HG03432 (cell line): ENCODE measurements at regions not wholly inside any gene's neighbourhood (a gene's known extent, or its start where the extent isn't known, plus 50 kb on each side); places are given as distances from the start of the nearest gene placed in this dataset.
A peak's percentile ranks its signal among the peaks of the same experiment; 100 is the strongest.
"Not testable (repeated sequence)": the region's sequence is repeated elsewhere in the genome, so short reads cannot be mapped to it uniquely, and the experiment has no call there.

Experiments used
- ATAC-seq: cut with Tn5 transposase; IDR thresholded peaks from one replicate; pipeline ENCODE4 v1.9.1; 2021; ENCODE audit warnings: mild to moderate bottlenecking, moderate library complexity; ENCODE audit not compliant: unreplicated experiment

DNA sequence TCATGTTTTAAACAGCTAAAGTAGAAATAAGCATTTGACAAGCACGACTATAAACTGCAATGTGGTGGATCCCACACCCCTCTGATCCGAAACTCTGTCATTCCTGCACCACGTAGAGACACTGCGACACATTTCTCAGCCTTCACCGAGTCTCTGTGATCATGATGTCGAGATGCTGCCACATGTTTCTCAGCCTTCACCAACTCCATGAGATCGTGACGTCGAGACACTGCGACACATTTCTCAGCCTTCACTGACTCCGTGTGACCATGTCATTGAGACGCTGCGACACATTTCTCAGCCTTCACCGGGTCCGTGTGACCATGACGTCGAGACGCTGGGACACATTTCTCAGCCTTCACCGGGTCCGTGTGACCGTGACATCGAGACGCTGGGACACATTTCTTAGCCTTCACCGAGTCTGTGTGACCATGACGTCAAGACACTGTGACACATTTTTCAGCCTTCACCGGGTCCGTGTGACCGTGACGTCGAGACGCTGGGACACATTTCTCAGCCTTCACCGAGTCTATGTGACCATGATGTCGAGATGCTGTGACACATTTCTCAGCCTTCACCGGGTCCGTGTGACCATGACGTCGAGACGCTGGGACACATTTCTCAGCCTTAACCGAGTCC, 143.0 kb downstream of the TTLL2 start:
- ATAC-seq = no peak

DNA sequence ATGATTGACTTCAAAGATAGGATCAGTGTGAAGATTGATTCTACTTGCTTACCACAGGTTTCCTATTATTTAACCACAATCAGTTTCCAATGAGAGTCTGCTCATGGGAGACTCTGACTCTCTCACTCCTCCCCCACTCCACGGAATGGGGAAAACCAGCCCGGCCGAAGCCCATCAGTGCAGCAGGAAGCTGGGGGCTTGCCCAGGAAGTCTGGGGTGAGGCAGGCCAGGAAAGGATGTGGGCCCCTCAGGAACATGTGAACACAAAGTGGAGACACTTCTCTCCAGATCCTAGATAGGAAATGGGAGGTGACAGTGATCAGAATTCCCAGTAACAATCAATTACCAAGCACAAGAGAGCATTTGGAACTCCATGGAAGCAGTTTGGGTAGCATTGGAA, 144.2 kb downstream of the TTLL2 start:
- ATAC-seq = no peak

DNA sequence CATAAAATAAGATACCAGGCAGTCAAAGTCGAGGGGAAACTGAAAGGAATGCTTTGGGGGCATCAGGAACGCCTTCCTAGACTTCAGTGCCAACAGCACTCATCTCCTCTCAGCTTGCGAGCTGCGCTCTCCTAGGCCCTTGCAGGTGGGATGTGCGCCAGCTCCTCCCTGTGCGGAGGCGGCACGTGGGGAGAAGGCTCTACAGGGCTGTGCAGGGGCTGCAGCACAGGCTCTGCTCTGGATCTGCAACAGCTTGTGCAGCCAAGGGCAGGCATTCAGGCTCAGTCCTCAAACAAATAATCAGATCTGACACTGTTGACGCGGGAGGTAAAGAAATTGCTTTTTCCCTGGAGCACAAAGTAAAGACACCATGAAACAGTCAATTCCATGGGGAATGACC, 144.8 kb downstream of the TTLL2 start:
- ATAC-seq = no peak

DNA sequence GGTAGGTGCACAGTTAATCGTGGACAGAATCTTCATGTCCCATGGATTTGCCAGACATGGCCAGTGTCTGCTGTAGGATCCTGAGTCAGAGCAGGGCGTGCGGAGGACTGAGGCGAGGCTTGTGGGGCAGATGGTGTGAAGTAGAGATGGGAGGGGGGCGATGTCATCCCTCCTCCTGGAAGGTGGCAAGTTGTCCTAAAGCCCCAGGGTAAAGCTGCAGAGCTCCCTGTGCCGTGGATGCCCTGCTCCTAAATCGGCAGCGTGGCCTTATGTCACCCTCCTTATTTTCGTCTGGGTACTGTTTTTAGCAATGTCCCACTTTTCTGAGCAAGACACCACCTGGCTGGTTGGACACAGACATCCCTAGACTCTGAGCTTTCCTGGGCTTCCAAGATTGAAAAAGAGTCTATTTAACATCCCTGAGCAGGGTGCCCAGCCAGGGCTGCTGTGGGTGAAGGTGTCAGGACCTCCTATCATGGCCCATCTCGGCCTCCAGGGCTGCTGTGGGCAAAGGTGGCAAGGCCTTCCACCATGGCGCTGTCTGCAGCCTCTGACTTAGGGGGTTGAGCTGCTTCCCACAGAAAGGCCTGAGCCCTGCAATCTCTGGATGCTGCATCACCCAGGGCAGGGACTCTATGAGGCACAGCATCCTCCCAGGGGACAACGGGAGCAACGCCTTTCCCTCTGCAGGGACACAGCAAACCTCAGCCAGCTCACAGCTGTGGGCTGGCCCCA, 145.4 kb downstream of the TTLL2 start:
- no peak for ATAC-seq

DNA sequence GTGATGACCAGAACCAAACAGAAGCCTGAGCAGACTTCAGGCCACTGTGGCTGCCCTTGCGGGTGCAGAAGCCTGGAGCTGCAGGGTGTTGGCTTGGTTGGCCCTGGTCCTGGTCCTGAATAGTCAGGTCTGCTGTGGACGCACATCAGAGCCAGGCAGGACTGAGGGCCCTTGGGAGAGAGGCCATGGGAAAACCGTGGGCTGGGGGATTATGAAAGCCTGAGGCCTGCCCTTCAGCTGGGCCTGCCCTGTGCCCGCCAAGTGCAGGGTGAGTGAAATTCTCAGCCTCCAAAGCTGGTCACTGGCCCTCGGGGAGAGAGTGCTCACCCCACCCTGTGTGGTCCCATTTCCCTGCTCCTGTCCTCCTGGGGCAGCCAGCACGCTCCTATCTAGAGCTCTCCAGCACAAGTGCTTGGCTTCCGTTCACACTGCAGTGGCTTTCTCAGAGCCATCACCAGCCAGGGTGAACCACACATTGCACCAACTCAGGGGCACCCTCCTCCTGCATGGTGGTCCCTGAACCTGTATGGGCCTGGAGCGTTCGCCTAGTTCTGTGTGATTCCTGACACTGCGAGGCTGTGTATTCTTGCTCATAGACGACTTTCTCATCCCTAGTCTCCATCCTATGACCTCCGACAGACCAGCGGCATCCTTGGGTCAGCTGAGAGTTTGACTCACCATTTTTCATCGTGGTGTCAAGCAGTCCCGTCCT, 146.1 kb downstream of the TTLL2 start:
- ATAC-seq = no peak

- ATAC-seq = no peak
These were observed 146.7 kb downstream of the TTLL2 start for GRCh38 chr6:167471548-167471930.

DNA sequence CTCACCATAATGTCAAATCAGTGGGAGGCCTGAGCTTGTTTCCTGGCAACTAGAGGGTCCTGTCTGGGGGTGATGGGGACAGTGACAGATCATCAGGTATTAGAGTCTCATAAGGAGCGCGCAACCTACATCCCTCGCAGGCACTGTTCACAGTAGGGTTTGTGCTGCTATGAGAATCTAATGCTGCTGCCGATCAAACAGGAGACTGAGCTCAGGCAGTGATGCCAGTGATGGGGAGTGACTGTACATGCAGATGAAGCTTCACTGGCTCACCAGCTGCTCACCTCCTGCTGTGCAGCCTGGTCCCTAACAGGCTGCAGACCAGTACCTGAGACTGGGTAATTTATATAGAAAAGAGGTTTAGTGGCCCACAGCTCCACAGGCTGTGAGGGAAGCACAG, 147.3 kb downstream of the TTLL2 start:
- ATAC-seq = no peak

GRCh38 chr6:167472880-167473279, 148.0 kb downstream of the TTLL2 start:
- no peak for ATAC-seq

GRCh38 chr6:167474171-167474570, 149.3 kb downstream of the TTLL2 start:
- ATAC-seq = no peak

DNA sequence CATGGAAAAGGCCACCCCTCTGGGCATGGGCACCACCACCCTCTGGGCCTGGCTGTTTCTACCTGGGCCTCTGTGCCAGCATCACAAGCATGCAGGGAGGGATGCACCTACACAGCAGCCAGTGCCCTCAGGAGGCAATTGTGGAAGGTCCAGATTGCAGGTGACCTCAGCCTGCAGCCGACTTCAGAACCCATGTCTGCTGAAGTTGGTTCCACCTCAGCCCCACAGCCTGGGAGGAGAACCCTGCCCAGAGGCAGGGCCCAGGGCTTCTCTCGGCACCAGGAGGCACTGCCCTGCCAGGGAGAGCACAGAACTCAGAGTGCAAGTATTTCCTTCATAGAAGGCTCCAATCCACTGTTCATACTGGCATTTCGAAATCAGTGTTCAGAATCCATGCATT, 149.8 kb downstream of the TTLL2 start:
- ATAC-seq = no peak

GRCh38 chr6:167475947-167476346, 151.1 kb downstream of the TTLL2 start:
- no peak for ATAC-seq

- no peak for ATAC-seq
These were observed 152.1 kb downstream of the TTLL2 start for GRCh38 chr6:167476844-167477595.

- ATAC-seq = no peak
These were observed 152.8 kb downstream of the TTLL2 start for GRCh38 chr6:167477688-167478087.

DNA sequence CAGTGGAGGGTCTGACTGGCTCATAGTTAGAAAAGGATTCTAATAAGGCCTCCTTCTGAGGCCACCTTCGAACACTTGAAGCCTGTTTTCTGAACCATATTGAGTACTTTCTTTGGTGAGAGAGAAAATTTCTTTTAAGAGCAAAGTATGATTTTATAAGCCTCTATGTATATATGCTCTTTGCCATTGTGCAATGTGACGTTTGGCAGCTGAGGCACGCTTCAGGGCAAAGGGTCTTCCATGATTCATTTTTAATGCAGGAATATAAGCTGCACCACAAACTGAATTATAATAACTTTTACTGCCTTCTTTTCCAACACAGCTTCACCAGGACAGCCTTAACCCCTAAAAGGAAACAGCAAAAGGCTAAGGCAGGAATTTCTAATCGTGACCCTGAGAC, 154.4 kb downstream of the TTLL2 start:
- no peak for ATAC-seq

- ATAC-seq = peak; percentile 53
These were observed 155.2 kb downstream of the TTLL2 start for GRCh38 chr6:167479901-167480648.

DNA sequence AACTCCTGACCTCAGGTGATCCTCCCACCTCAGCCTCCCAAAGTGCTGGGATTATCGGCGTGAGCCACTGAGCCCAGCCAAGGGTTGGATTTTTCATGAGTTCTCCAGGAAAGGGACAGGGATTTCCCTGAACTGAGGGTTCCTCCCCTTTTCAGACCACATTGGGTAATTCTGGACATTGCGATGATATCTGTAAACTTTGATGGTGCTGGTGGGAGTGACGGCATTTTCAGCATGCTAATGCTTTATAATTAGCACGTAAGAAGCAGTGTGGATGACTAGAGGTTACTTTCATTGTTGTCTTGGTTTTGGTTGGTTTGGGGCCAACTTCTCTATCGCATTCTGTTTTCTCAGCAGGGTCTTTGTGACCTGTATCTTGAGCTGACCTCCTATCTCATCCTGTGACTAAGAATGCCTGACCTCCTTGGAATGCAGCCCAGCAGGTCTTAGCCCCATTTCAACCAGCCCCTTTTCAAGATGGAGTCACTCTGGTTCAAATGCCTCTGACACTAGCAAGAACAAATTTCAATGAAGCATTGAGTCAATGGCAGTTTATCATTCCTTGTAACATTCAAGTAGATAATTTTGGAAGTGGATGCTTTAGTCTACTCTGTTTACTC, 156.5 kb downstream of the TTLL2 start:
- ATAC-seq = no peak

DNA sequence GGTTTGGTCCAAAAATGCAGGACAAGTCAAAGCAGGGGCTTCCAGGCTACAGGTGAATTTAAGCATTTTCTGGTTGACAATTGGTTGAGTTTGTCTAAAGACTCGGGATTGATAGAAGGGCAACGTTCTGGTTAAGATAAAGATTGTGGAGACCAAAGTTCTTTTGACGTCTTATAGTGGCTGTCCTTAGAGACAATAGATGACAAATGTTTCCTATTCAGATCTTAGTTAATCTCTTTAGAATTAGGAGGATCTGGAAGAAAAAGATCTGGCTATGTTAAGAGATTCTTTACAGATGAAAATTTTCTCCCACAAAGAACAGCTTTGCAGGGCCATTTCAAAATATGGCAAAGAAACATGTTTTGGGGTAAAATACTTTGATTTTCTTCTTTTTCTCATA, 157.9 kb downstream of the TTLL2 start:
- not testable (repeated sequence) for ATAC-seq

- ATAC-seq = no peak
These were observed 160.5 kb downstream of the TTLL2 start for GRCh38 chr6:167485186-167485978.
